ENCODE measurements at regions not wholly inside any gene's neighbourhood (a gene's known extent, or its start where the extent isn't known, plus 50 kb on each side); places are given as distances from the start of the nearest gene placed in this dataset.

DNA sequence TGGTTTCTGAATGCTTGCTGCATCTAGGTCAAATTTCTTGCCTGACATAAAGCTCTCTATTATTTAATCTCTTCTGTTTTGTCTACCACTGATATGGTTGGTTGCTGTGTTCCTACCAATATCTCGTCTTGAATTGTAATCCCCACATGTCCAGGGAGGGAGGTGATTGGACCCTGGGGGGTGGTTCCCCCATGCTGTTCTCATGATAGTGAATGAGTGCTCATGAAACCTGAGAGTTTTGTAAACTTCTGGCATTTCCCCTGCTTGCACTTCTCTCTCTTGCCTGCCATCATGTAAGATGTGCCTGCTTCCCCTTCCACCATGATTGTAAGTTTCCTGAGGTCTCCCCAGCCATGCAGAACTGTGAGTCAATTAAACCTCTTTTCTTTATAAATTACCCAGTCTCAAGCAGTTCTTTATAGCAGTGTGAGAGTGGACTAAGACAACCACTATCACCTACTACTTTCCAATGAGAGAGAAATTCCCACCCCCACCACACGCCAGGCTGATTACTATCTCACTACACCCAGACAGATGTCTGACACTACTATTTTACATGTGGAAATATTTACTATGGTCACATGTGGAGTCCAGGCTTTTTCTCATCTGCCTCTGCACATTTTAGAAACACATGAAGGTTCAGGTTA is 69.2 kb upstream of the ATP2B1 start:
- TF ChIP-seq, protein P1, sequence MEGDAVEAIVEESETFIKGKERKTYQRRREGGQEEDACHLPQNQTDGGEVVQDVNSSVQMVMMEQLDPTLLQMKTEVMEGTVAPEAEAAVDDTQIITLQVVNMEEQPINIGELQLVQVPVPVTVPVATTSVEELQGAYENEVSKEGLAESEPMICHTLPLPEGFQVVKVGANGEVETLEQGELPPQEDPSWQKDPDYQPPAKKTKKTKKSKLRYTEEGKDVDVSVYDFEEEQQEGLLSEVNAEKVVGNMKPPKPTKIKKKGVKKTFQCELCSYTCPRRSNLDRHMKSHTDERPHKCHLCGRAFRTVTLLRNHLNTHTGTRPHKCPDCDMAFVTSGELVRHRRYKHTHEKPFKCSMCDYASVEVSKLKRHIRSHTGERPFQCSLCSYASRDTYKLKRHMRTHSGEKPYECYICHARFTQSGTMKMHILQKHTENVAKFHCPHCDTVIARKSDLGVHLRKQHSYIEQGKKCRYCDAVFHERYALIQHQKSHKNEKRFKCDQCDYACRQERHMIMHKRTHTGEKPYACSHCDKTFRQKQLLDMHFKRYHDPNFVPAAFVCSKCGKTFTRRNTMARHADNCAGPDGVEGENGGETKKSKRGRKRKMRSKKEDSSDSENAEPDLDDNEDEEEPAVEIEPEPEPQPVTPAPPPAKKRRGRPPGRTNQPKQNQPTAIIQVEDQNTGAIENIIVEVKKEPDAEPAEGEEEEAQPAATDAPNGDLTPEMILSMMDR (IDR thresholded peaks at IDR 0.05; ENCODE audit: low read length) = no peak
- no peak for TF ChIP-seq EZH2 (optimal IDR thresholded peaks at IDR 0.05; ENCODE audit: low read depth, low read length)
- no peak for TF ChIP-seq EZH2phosphoT487 (IDR thresholded peaks at IDR 0.05; ENCODE audit: low read length)
